Activated CD8-positive, alpha-beta memory T cell treated with anti-CD3 and anti-CD28 coated beads, Interleukin-2, amount 10 ng/mL, durations not matched to agents 7 days and 5 days (primary cell): ENCODE measurements at regions not wholly inside any gene's neighbourhood (a gene's known extent, or its start where the extent isn't known, plus 50 kb on each side); places are given as distances from the start of the nearest gene placed in this dataset.

Source experiments
- ATAC-seq: fragments of 150-1000 bp; cut with Tn5 transposase; one replicate; pipeline ENCODE4 v1.10.0; 2021; ENCODE audit warnings: moderate library complexity
- CTCF ChIA-PET: fragments of 350-600 bp; sonication (Branson Sonifier 250); formaldehyde crosslinking; loops from one replicate; lab custom pipeline; 2021; ENCODE audit warnings: antibody characterized with exemption; lab: Charles Lee
- DNase-seq: peaks from one replicate; pipeline ENCODE4 v3.0.0-alpha.2; 2020
- H3K27ac Mint-ChIP-seq: one replicate; pipeline ENCODE4 v1.8.0; 2021; ENCODE audit warnings: mild to moderate bottlenecking, mixed read lengths
- H3K27me3 Mint-ChIP-seq: one replicate; pipeline ENCODE4 v1.8.0; 2021; ENCODE audit warnings: mixed read lengths
- H3K36me3 Mint-ChIP-seq: one replicate; pipeline ENCODE4 v1.8.0; 2021; ENCODE audit warnings: mild to moderate bottlenecking, mixed read lengths
- H3K4me1 Mint-ChIP-seq: one replicate; pipeline ENCODE4 v1.8.0; 2021; ENCODE audit warnings: mixed read lengths
- H3K4me3 Mint-ChIP-seq: one replicate; pipeline ENCODE4 v1.8.0; 2021; ENCODE audit warnings: mild to moderate bottlenecking, moderate library complexity, mixed read lengths
- H3K9me3 Mint-ChIP-seq: one replicate; pipeline ENCODE4 v1.8.0; 2022; ENCODE audit warnings: low read depth, mixed read lengths

DNA sequence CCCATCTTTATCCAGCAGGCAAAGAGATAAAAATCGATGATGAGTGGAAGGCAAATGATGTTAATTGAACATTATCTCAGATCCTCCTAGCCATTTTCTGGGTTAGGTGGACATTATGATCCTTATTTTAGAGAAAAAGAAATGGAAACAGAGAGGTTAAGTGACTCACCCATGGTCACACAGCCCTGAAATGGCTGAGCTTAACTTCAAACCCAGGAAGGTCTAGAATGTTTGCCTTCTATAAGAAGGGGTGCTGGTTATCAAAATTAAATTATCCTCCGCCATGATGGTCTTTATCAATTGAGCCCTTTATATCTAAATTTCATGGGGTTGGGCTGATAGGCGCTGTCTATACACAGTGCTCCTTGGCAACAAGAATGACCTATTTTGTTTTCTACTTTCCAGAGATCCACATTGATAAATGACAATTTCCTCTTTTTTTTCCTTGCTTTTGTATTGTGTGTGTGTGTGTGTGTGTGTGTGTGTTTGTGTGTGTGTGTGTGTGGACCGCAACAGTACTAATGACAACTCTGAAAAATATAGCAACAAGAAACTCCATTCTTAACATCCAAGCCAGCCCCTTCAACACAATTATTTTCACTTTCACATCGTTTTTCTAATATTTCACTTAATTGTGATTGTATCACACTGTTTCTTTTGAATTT is 571.9 kb downstream of the VRK1 start:
- no peak for ATAC-seq
- Mint-ChIP-seq H3K4me1 (peaks cover 3% of the 10 kb centered on the region), H3K9me3 (no peaks in the 10 kb centered on the region), H3K27ac (no peak overlapping the region), H3K4me3 (no peak overlapping the region), H3K27me3 (no peaks in the 10 kb centered on the region), H3K36me3 (peaks cover 3% of the 10 kb centered on the region)
- no peak for DNase-seq
- CTCF ChIA-PET = no interaction called here

DNA sequence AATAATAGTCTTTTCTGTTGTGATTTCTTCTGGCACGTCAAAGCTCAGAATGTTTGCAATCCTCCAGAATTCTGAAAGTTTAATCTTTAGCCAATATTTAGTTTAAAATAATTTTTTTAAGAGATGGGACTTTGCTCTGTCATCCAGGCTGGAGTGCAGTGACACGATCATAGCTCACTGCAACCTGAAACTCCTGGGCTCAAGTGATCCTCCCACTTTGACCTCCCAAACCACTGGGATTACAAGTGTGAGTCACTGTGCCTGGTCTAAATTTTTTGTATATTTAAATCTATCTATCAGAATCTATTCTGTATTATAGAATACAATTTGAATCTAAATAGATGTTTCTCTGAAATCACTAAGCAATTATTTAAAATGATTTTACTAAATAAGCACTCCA is 572.7 kb downstream of the VRK1 start:
- H3K4me3 Mint-ChIP-seq = no peak overlapping the region
- CTCF ChIA-PET = no interaction called here
- ATAC-seq (no peak), DNase-seq (no peak)
- no peaks in the 10 kb centered on the region for H3K27me3 Mint-ChIP-seq
- H3K4me1 Mint-ChIP-seq = peaks cover 5% of the 10 kb centered on the region
- no peaks in the 10 kb centered on the region for H3K9me3 Mint-ChIP-seq
- H3K27ac Mint-ChIP-seq = no peak overlapping the region
- H3K36me3 Mint-ChIP-seq = peaks cover 3% of the 10 kb centered on the region

DNA sequence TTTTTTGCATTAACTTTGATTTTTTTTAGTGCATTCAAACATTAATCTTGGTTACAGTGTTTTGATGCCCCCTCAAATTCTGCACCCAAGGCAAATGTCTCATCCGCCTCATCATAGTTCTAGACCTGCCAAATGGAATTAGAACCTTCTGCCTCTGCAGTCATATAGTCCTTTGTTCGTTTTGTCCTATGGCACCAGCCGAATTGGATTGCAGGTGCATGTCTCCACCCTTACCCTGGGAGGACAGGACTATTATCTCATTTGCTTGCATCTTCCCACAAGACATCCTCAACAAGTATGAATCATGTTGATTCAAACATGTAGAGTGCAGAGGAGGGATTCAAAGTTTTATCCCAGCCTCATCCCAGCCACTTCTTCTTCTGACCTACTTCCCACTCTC is 579.1 kb downstream of the VRK1 start:
- ATAC-seq = no peak

DNA sequence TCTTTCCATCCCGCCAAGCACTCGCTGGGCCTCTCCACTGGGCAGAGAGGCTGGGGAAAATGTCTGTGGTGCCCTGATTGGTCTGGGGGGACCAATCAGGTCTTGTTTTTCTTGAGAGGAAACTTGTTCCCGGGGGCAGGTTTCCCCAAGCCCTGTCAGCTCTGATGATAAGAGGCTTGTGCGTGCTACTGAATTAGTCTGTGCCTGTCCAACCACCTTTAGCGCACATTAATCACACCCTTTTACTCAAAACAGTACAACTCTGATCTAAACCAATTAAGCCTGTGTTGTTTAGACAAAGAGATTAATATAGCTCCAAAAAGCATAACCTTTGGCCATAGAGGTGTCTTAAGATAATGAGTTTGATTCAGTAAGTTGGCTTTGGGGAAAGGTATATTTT is 580.4 kb downstream of the VRK1 start:
- no peak for ATAC-seq
- no peak overlapping the region for H3K4me3 Mint-ChIP-seq
- no peak for DNase-seq
- CTCF ChIA-PET = no interaction called here
- peak overlapping the region; percentile 87 for H3K27ac Mint-ChIP-seq
- H3K27me3 Mint-ChIP-seq = no peaks in the 10 kb centered on the region
- peaks cover 18% of the 10 kb centered on the region for H3K36me3 Mint-ChIP-seq
- peaks cover 4% of the 10 kb centered on the region for H3K9me3 Mint-ChIP-seq
- H3K4me1 Mint-ChIP-seq = peaks cover 60% of the 10 kb centered on the region

More for the DNA sequence above, 579.1 kb downstream of the VRK1 start:
- no peak overlapping the region for H3K4me3 Mint-ChIP-seq
- DNase-seq = no peak
- peaks cover 9% of the 10 kb centered on the region for H3K36me3 Mint-ChIP-seq
- CTCF ChIA-PET = no interaction called here
- H3K27me3 Mint-ChIP-seq = no peaks in the 10 kb centered on the region
- H3K4me1 Mint-ChIP-seq = peaks cover 51% of the 10 kb centered on the region
- no peaks in the 10 kb centered on the region for H3K9me3 Mint-ChIP-seq
- no peak overlapping the region for H3K27ac Mint-ChIP-seq

DNA sequence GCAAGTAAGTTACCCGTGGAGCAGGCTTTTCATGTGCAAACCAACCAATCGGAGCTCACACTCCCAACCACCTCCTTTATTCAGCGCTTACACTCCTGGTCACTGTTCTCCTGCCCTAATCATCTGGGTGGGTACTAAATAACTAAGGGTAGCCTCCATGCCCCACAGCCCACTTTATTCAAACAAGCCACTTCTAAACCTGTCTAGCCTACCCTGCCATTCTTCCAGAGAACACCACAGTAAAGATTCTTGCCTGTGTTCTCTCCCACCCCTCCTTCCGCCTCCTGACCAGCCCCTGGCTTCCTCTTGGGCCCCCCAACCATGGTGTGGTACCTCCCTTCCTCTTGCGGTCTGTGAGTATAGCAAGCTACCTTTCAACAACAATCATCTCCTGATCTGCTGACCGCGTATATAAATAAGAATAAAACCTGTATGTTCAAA is 581.9 kb downstream of the VRK1 start:
- Mint-ChIP-seq H3K4me3 (peak overlapping the region; percentile 46), H3K4me1 (peaks cover 56% of the 10 kb centered on the region), H3K36me3 (peaks cover 20% of the 10 kb centered on the region), H3K27me3 (no peaks in the 10 kb centered on the region), H3K9me3 (peaks cover 4% of the 10 kb centered on the region), H3K27ac (peak overlapping the region; percentile 87)
- ATAC-seq = peak; percentile 65
- peak; percentile 85 for DNase-seq
- CTCF ChIA-PET = interaction anchor here (0.5 to 1.4 kb wide), 4 partner anchors 12 to 324 kb away, joined by 3 to 4 read pairs (median 3); no protein-coding TSS in a partner anchor

DNA sequence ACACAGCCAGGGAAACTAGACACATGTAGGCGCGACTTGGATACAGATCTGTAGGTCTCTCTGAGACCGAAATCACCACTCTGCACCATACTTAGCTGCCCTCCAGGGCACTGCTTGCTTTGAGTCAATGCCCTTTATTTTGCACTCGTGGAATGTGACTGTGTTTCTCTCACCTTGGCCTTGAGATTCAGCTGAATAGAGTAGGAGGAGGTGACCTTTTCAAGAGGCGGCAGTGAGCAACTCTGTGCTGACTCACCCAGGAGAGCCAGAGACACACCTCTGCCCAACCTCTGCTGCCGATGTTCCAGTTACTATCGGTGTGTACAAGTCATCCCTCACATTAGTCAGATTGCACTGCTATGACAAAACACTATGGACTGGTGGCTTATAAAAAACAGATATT is 583.4 kb downstream of the VRK1 start:
- CTCF ChIA-PET = no interaction called here
- ATAC-seq = peak; percentile 81
- H3K4me3 Mint-ChIP-seq = no peak overlapping the region

DNA sequence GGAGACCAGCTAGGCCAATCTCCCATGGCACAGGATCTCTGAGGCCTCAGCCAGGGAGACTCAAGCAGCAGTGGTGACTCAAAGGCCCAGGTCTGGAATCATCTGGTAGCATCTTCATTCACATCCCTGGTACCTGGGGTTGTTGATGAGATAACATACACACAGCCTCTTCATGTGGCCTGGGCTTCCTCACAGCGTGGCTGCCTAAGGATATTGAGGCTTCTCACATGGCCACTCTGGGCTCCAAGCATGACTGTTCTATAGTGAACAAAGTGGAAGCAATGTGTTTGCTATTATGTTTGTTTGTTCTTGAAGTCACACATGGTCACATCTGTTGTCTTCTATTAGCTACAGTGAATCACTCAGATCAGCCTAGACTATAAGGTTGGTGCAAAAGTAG is 584.1 kb downstream of the VRK1 start:
- H3K4me1 Mint-ChIP-seq = peaks cover 54% of the 10 kb centered on the region
- H3K27ac Mint-ChIP-seq = peak overlapping the region; percentile 63
- DNase-seq (peak; percentile 65), ATAC-seq (peak; percentile 38)
- peaks cover 4% of the 10 kb centered on the region for H3K9me3 Mint-ChIP-seq
- H3K36me3 Mint-ChIP-seq = peaks cover 20% of the 10 kb centered on the region
- H3K4me3 Mint-ChIP-seq = no peak overlapping the region
- no peaks in the 10 kb centered on the region for H3K27me3 Mint-ChIP-seq
- CTCF ChIA-PET = no interaction called here

More for the DNA sequence above, 583.4 kb downstream of the VRK1 start:
- no peaks in the 10 kb centered on the region for H3K27me3 Mint-ChIP-seq
- H3K4me1 Mint-ChIP-seq = peaks cover 54% of the 10 kb centered on the region
- peak; percentile 76 for DNase-seq
- H3K27ac Mint-ChIP-seq = peak overlapping the region; percentile 63
- peaks cover 20% of the 10 kb centered on the region for H3K36me3 Mint-ChIP-seq
- H3K9me3 Mint-ChIP-seq = peaks cover 4% of the 10 kb centered on the region

DNA sequence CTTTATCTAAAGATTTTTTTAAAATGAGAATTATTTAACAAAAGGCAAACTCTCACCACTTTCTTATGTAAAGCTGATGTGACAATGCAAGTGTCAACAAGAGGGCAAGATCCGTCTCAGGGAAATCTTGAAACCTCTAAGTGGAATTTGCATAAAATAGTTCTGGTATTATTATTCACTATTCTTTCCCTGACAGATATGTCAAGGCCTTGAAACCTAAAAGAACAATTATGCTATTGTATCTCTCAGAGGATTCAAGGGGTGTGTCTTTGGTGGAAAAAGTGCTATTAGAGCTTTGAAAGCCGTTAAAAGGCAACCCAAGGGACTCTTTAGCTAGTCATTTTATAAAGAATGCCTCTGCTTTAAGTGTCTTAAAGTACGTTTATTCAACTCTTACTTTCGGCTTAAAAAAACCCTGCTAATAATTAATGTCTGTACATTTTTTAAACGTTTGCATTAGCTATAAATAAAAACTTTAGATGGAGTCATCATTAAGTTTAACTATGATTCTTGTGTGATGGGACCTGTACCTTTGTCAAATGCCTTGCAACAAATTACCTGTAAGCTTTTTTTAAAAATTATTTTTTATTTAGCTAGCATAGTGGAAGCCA is 585.5 kb downstream of the VRK1 start:
- no peaks in the 10 kb centered on the region for H3K27me3 Mint-ChIP-seq
- peaks cover 4% of the 10 kb centered on the region for H3K9me3 Mint-ChIP-seq
- peaks cover 51% of the 10 kb centered on the region for H3K4me1 Mint-ChIP-seq
- ATAC-seq (no peak), DNase-seq (no peak)
- H3K36me3 Mint-ChIP-seq = peaks cover 20% of the 10 kb centered on the region
- H3K27ac Mint-ChIP-seq = no peak overlapping the region
- CTCF ChIA-PET = no interaction called here
- H3K4me3 Mint-ChIP-seq = no peak overlapping the region

DNA sequence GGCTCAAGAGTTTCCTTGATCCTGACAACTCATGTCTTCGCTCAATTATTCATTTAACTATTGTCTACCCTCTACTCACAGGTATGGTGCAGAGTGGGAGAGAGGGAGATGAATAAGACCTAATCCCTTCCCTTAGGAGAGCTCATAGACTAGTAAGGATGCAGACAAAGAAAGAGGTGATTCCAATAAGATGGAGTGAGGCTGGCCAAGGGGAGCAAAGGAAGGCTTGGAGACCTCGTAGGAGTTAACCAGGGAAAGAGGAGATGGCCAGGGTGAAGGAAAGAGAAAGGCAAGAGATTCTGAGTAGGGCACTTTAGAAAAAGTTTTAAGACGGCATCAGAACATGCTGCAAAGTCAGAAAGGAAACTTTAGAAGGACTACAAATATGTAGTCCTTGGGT is 588.5 kb downstream of the VRK1 start:
- DNase-seq (no peak), ATAC-seq (no peak)
- no peaks in the 10 kb centered on the region for H3K27me3 Mint-ChIP-seq
- H3K9me3 Mint-ChIP-seq = peaks cover 4% of the 10 kb centered on the region
- H3K36me3 Mint-ChIP-seq = peaks cover 13% of the 10 kb centered on the region
- no peak overlapping the region for H3K4me3 Mint-ChIP-seq
- peaks cover 21% of the 10 kb centered on the region for H3K4me1 Mint-ChIP-seq
- H3K27ac Mint-ChIP-seq = no peak overlapping the region
- CTCF ChIA-PET = no interaction called here

DNA sequence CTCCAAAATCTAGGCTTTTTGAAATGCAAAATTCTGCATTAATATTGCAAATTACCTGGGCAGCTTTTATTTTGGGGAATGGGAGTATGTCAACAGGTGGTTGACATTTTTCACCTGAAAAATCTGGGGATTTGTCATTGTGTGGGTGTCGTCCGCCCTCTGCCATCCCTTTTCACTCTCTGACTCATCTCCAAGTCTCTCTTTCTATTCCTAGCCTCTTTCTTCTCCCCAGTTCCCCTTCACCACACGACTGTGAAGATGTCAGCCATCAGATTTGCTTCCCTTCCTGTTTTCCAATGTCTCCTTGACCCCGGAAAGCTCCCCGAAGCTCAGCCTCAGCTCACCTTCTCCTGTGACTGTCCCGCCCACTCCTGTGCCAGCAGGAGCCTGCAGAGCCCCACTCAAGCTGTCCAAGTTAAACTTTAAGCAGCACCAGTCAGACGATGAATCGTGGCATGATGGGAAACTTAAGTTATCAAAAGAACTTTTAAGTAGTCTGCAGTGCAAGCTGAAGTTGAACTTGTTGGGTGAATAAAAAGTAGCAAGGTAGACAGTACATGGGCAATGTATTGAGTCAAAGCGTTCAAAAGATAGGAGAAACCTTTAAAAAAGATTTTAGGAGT is 590.2 kb downstream of the VRK1 start:
- ATAC-seq = no peak
- Mint-ChIP-seq H3K4me3 (no peak overlapping the region), H3K27ac (no peak overlapping the region)

DNA sequence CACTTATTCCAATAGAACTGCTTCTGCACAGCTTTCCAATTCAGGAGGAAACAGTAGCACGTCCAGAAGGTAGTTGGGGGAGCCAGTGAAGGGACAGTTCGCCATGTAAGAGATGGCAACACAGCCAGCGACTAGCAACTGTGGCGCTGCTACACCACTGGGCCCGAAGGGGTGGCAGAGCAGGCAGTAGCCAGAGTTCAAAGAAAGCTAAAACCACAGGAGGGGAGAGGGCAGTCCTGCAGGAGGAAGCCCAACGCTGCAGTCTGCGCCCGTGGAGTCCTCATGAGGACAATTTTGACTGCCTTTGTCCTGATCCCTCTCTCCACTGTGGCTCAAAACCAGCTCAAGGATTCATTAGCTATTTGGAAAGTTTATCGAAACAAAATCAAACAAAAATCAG is 591.2 kb downstream of the VRK1 start:
- no peak for DNase-seq
- Mint-ChIP-seq H3K4me1 (peaks cover 6% of the 10 kb centered on the region), H3K4me3 (no peak overlapping the region), H3K27me3 (peaks cover 3% of the 10 kb centered on the region), H3K27ac (no peak overlapping the region), H3K9me3 (no peaks in the 10 kb centered on the region), H3K36me3 (peaks cover 2% of the 10 kb centered on the region)
- ATAC-seq = no peak
- CTCF ChIA-PET = no interaction called here

More for the DNA sequence above, 590.2 kb downstream of the VRK1 start:
- no peaks in the 10 kb centered on the region for H3K9me3 Mint-ChIP-seq
- CTCF ChIA-PET = no interaction called here
- DNase-seq = no peak
- H3K27me3 Mint-ChIP-seq = no peaks in the 10 kb centered on the region
- peaks cover 2% of the 10 kb centered on the region for H3K36me3 Mint-ChIP-seq
- H3K4me1 Mint-ChIP-seq = peaks cover 6% of the 10 kb centered on the region

DNA sequence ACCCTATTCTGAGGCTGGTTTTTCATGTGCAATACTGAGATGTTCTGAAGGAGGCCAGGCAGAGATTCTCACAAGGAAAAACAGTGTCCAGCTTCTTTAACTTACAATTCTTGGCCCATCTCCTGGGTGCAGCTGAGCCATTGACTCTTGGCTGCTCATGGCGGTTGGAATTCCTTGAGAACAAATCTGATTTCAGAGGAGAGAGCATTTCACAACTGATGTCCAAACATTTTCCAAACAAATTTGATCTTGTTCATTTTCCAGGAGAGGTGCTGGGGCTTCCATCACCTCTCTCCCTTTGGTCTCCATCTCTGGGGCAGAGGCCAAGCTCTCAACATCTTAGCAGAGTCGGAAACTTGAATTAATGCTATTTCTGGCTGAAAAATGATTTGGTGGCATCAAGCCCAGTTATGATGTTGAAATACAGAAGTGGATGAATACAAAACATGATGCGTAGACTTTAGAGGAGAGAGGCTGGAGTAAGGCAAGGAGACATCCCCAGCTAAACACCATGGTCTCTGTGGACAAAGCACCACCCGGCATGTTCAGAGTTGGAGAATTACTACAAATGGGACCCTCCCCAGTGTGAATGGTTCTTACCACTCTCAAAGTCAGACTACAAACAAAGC is 593.0 kb downstream of the VRK1 start:
- Mint-ChIP-seq H3K9me3 (no peaks in the 10 kb centered on the region), H3K4me3 (no peak overlapping the region), H3K27ac (no peak overlapping the region), H3K4me1 (peaks cover 6% of the 10 kb centered on the region), H3K36me3 (no peaks in the 10 kb centered on the region), H3K27me3 (peaks cover 3% of the 10 kb centered on the region)
- ATAC-seq = no peak
- DNase-seq = no peak
- CTCF ChIA-PET = no interaction called here

DNA sequence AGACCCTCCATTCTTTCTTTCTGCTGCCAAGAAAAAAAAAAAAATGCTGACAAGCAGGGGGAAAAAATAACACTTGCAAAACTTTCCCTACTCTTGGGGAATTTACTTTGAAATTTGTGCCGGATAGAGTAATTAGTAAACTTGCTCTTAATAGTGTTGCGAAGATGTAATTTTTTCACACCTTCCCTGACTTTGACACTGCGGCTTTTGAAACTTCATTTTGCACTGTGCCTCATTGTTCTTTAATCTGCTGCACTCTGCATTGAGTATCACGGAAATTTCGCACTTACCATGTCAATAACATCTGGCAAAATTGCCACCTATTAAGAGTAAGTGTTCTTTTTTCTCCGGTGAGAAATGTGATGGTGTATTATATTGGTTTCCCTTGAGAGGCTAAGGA is 596.1 kb downstream of the VRK1 start:
- Mint-ChIP-seq H3K9me3 (no peaks in the 10 kb centered on the region), H3K27me3 (peaks cover 6% of the 10 kb centered on the region), H3K27ac (no peak overlapping the region), H3K36me3 (no peaks in the 10 kb centered on the region), H3K4me1 (peaks cover 1% of the 10 kb centered on the region), H3K4me3 (no peak overlapping the region)
- CTCF ChIA-PET = no interaction called here
- no peak for DNase-seq
- ATAC-seq = no peak
